GM12878 (cell line): ENCODE measurements at regions not wholly inside any gene's neighbourhood (a gene's known extent, or its start where the extent isn't known, plus 50 kb on each side); places are given as distances from the start of the nearest gene placed in this dataset.

Experiments used
- ATAC-seq: fragments of 200-7000 bp; cut with Tn5 transposase; 3 replicates; pipeline ENCODE4 v1.9.1; 2020; ENCODE audit warnings: mild to moderate bottlenecking, moderate library complexity
- BruUV-seq: library from RNA; stranded (reverse); fragments of 400-500 nt; replicated peaks from 2 replicates; lab custom pipeline; 2021; lab: Mats Ljungman, UMichigan
- CTCF ChIA-PET: fragments of 300-600 bp; sonication (Branson Sonifier 250); formaldehyde crosslinking; extraction: SDS; loops from one replicate; lab custom pipeline; 2021; ENCODE audit warnings: inconsistent platforms; lab: Yijun Ruan, JAX
- POLR2A ChIA-PET: fragments of 350-600 bp; formaldehyde crosslinking; extraction: SDS; loops from one replicate; lab custom pipeline; 2021; ENCODE audit warnings: inconsistent platforms; lab: Charles Lee
- RAD21 ChIA-PET: fragments of 300-600 bp; sonication (Branson Sonifier 250); formaldehyde crosslinking; loops from one replicate; lab custom pipeline; 2023; ENCODE audit warnings: antibody characterized with exemption; ENCODE audit not compliant: unreplicated experiment; lab: Charles Lee
- SMC1A ChIA-PET: fragments of 300-600 bp; sonication (Branson Sonifier 250); formaldehyde crosslinking; loops from one replicate; lab custom pipeline; 2023; ENCODE audit not compliant: unreplicated experiment, uncharacterized antibody; lab: Charles Lee
- DNase-seq: peaks from one replicate; pipeline ENCODE4 v3.0.0-alpha.2; 2011; ENCODE audit warnings: low read depth, low spot score
- FAIRE-seq: peaks from 3 replicates; lab custom pipeline; 2011; peaks lifted over from hg19 to GRCh38; lab: Jason Lieb, UNC
- H2AFZ ChIP-seq: 2 replicates; pipeline ENCODE4 v1.6.0; 2011; ENCODE audit warnings: low read depth, low read length, control low read depth; ENCODE audit not compliant: control insufficient read depth
- H3K27ac ChIP-seq: 2 replicates; pipeline ENCODE4 v1.5.1; 2011; ENCODE audit warnings: control low read depth; ENCODE audit not compliant: control insufficient read depth, insufficient read depth
- H3K27me3 ChIP-seq, 2 experiments: replicated peaks in 1 of 2; 2 replicates each; pipeline versions ENCODE4 v1.6.0 to v1.6.1; 2011; ENCODE audit warnings: low read length in 1 of 2; ENCODE audit not compliant: control insufficient read depth in 2 of 2, insufficient read depth in 2 of 2
- H3K36me3 ChIP-seq, 2 experiments: 2 replicates each; pipeline ENCODE4 v1.5.1; 2011; ENCODE audit warnings: low read length in 1 of 2; ENCODE audit not compliant: control insufficient read depth in 2 of 2, insufficient read depth in 2 of 2
- H3K4me1 ChIP-seq: 2 replicates; pipeline ENCODE4 v1.6.1; 2011; ENCODE audit warnings: mild to moderate bottlenecking, low read length, moderate library complexity, mixed read lengths; ENCODE audit not compliant: control insufficient read depth, insufficient read depth
- H3K4me2 ChIP-seq: 2 replicates; pipeline ENCODE4 v1.6.0; 2011; ENCODE audit warnings: control low read depth; ENCODE audit not compliant: control insufficient read depth, insufficient read depth
- H3K4me3 ChIP-seq: fragments of 200-600 bp; sonication (generic); 2 replicates; pipeline ENCODE4 v1.5.1; 2016
- H3K79me2 ChIP-seq: 2 replicates; pipeline ENCODE4 v1.6.0; 2011; ENCODE audit warnings: low read length; ENCODE audit not compliant: control insufficient read depth, insufficient read depth
- H3K9ac ChIP-seq: 2 replicates; pipeline ENCODE4 v1.8.0; 2011; ENCODE audit warnings: low read length, control low read depth, mixed read lengths; ENCODE audit not compliant: control insufficient read depth, insufficient read depth
- H3K9me3 ChIP-seq: replicated peaks from 3 replicates; pipeline ENCODE4 v1.5.1; 2011; ENCODE audit warnings: mild to moderate bottlenecking, low read length; ENCODE audit not compliant: control insufficient read depth, insufficient read depth
- H4K20me1 ChIP-seq: 2 replicates; pipeline ENCODE4 v1.6.0; 2011; ENCODE audit not compliant: control insufficient read depth, insufficient read depth
- BMI1 ChIP-seq: fragments of 450-650 bp; IDR thresholded peaks from 2 replicates; pipeline ENCODE4 v1.6.1; 2016; ENCODE audit warnings: mild to moderate bottlenecking, moderate library complexity, borderline replicate concordance
- CBX5 ChIP-seq: sonication (generic); IDR thresholded peaks from 2 replicates; pipeline ENCODE4 v1.6.1; 2016; ENCODE audit warnings: low read depth, moderate library complexity, mild to moderate bottlenecking, inconsistent platforms
- ELK1 ChIP-seq: IDR thresholded peaks from 2 replicates; pipeline ENCODE4 v1.6.1; 2012; ENCODE audit warnings: low read depth, low read length, improper control_type of control experiment
- IRF4 ChIP-seq: IDR thresholded peaks from 2 replicates; pipeline ENCODE4 v1.6.1; 2011; ENCODE audit warnings: low read depth, low read length
- JUNB ChIP-seq: IDR thresholded peaks from 2 replicates; pipeline ENCODE4 v1.6.1; 2016; ENCODE audit warnings: antibody characterized with exemption, mild to moderate bottlenecking
- MAX ChIP-seq: IDR thresholded peaks from 2 replicates; pipeline ENCODE4 v1.6.1; 2012; ENCODE audit warnings: low read depth, low read length, improper control_type of control experiment
- MYB ChIP-seq: fragments of 150-350 bp; IDR thresholded peaks from 2 replicates; pipeline ENCODE4 v1.6.1; 2014; ENCODE audit warnings: mild to moderate bottlenecking, low read depth, low read length, borderline replicate concordance
- NR2C2 ChIP-seq: IDR thresholded peaks from 2 replicates; pipeline ENCODE4 v1.6.1; 2011; ENCODE audit warnings: borderline replicate concordance, low read depth; ENCODE audit not compliant: control insufficient read depth, insufficient read length
- RBBP5 ChIP-seq: fragments of 200-600 bp; sonication (generic); conservative IDR thresholded peaks from 2 replicates; pipeline ENCODE4 v1.6.1; 2016
- RFX5 ChIP-seq: IDR thresholded peaks from 2 replicates; pipeline ENCODE4 v1.6.1; 2011; ENCODE audit warnings: low read depth, low read length, improper control_type of control experiment
- SIX5 ChIP-seq: IDR thresholded peaks from 2 replicates; pipeline ENCODE4 v1.6.1; 2011; ENCODE audit warnings: mild to moderate bottlenecking, low read depth, low read length, moderate library complexity; ENCODE audit not compliant: severe bottlenecking
- SMARCA5 ChIP-seq: fragments of 450-650 bp; IDR thresholded peaks from 2 replicates; pipeline ENCODE4 v1.6.1; 2017; ENCODE audit warnings: mild to moderate bottlenecking
- WRNIP1 ChIP-seq: IDR thresholded peaks from 2 replicates; pipeline ENCODE4 v1.6.1; 2011; ENCODE audit warnings: low read depth, low read length, improper control_type of control experiment, borderline replicate concordance
- ZNF24 ChIP-seq: fragments of 450-650 bp; IDR thresholded peaks from 2 replicates; pipeline ENCODE4 v1.6.1; 2017; ENCODE audit warnings: antibody characterized with exemption, mild to moderate bottlenecking
- ZNF384 ChIP-seq: IDR thresholded peaks from 2 replicates; pipeline ENCODE4 v1.6.1; 2012; ENCODE audit warnings: low read depth, mild to moderate bottlenecking, low read length, improper control_type of control experiment, borderline replicate concordance
- ZNF622 ChIP-seq: fragments of 450-650 bp; IDR thresholded peaks from 2 replicates; pipeline ENCODE4 v1.6.1; 2017; ENCODE audit warnings: mild to moderate bottlenecking, inconsistent platforms
- WGBS: methylation state at CpG from one replicate; pipeline ENCODE4 v1.1.6; 2016; ENCODE audit warnings: low lambda C conversion rate; ENCODE audit not compliant: insufficient replicate concordance, insufficient coverage; ENCODE audit errors: missing lambda C conversion rate; 5-methylcytosine and 5-hydroxymethylcytosine counted together
- in situ Hi-C: fragments of 300-500 bp; cut with MboI; formaldehyde crosslinking; loops from 9 replicates; pipeline ENCODE4 v1.14.3; 2018; ENCODE audit warnings: mixed read lengths
- intact Hi-C: fragments of 100-400 bp; cut with micrococcal nuclease; formaldehyde crosslinking; loops from one replicate; pipeline ENCODE4 v1.14.2; 2022; ENCODE audit not compliant: unreplicated experiment

- no peak overlapping the region for H3K9ac ChIP-seq
- SMC1A ChIA-PET: no interaction called here
- H4K20me1 ChIP-seq: no peaks in the 10 kb centered on the region
- DNase-seq (no peak), FAIRE-seq (no peak), ATAC-seq (no peak)
- intact Hi-C loops: no loop called here
- no peak overlapping the region for H3K27ac ChIP-seq
- no peaks in the 10 kb centered on the region for H3K79me2 ChIP-seq
- BruUV-seq: no TSS peak
- in situ Hi-C loops: no loop called here
- 8% methylated on average over 3 of the region's 3 CpGs for WGBS
- RAD21 ChIA-PET: no interaction called here
- no peak overlapping the region for H2AFZ ChIP-seq
- TF ChIP-seq MAX: no peak
- TF ChIP-seq NR2C2: no peak
- no peak for TF ChIP-seq ZNF24
- no peak for TF ChIP-seq JUNB
- no peak for TF ChIP-seq ELK1
- no peak for TF ChIP-seq WRNIP1
- no peaks in the 10 kb centered on the region for H3K4me1 ChIP-seq
- no peak overlapping the region for H3K4me3 ChIP-seq
- POLR2A ChIA-PET: no interaction called here
- CTCF ChIA-PET: interaction anchor here (0.9 kb wide), 1 partner anchor 10 kb away, joined by 5 read pairs; no protein-coding TSS in a partner anchor
- no peaks in the 10 kb centered on the region for H3K36me3 ChIP-seq
- H3K4me2 ChIP-seq: no peak overlapping the region
- H3K9me3 ChIP-seq: no peaks in the 10 kb centered on the region
- no peaks in the 10 kb centered on the region for H3K27me3 ChIP-seq
Observed at GRCh38 chr1:102102276-102102780, 105.6 kb upstream of the OLFM3 start.

GRCh38 chr1:102100666-102101065, 103.9 kb upstream of the OLFM3 start:
- no peaks in the 10 kb centered on the region for H3K27me3 ChIP-seq
- ATAC-seq (no peak), DNase-seq (no peak), FAIRE-seq (no peak)
- no peaks in the 10 kb centered on the region for H3K9me3 ChIP-seq
- H3K4me1 ChIP-seq: no peaks in the 10 kb centered on the region
- ChIA-PET SMC1A (interaction anchor here (1.2 kb wide), 1 partner anchor 12 kb away, joined by 3 read pairs; no protein-coding TSS in a partner anchor), POLR2A (no interaction called here), RAD21 (no interaction called here), CTCF (interaction anchor here (1.7 kb wide), 1 partner anchor 12 kb away, joined by 7 read pairs; no protein-coding TSS in a partner anchor)
- H2AFZ ChIP-seq: no peak overlapping the region
- no peak overlapping the region for H3K27ac ChIP-seq
- no TSS peak for BruUV-seq
- intact Hi-C loops (no loop called here), in situ Hi-C loops (no loop called here)
- no peaks in the 10 kb centered on the region for H4K20me1 ChIP-seq
- H3K36me3 ChIP-seq: no peaks in the 10 kb centered on the region
- H3K4me2 ChIP-seq: no peak overlapping the region
- no peak overlapping the region for H3K4me3 ChIP-seq
- H3K79me2 ChIP-seq: no peaks in the 10 kb centered on the region
- H3K9ac ChIP-seq: no peak overlapping the region
- TF ChIP-seq ZNF622: no peak
- TF ChIP-seq CBX5: no peak
- TF ChIP-seq RBBP5: no peak
- TF ChIP-seq SIX5: no peak
- no peak for TF ChIP-seq BMI1
- no peak for TF ChIP-seq SMARCA5
- no peak for TF ChIP-seq WRNIP1
- no peak for TF ChIP-seq ZNF384
- TF ChIP-seq IRF4: no peak
- TF ChIP-seq MYB: no peak
- no peak for TF ChIP-seq RFX5
